ENCODE measurements at regions not wholly inside any gene's neighbourhood (a gene's known extent, or its start where the extent isn't known, plus 50 kb on each side); places are given as distances from the start of the nearest gene placed in this dataset.

GRCh38 chr7:46567858-46568257 is 646.8 kb upstream of the IGFBP3 start:
- TF ChIP-seq, protein P1, sequence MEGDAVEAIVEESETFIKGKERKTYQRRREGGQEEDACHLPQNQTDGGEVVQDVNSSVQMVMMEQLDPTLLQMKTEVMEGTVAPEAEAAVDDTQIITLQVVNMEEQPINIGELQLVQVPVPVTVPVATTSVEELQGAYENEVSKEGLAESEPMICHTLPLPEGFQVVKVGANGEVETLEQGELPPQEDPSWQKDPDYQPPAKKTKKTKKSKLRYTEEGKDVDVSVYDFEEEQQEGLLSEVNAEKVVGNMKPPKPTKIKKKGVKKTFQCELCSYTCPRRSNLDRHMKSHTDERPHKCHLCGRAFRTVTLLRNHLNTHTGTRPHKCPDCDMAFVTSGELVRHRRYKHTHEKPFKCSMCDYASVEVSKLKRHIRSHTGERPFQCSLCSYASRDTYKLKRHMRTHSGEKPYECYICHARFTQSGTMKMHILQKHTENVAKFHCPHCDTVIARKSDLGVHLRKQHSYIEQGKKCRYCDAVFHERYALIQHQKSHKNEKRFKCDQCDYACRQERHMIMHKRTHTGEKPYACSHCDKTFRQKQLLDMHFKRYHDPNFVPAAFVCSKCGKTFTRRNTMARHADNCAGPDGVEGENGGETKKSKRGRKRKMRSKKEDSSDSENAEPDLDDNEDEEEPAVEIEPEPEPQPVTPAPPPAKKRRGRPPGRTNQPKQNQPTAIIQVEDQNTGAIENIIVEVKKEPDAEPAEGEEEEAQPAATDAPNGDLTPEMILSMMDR (IDR thresholded peaks at IDR 0.05; ENCODE audit: low read depth, low read length, missing input control), result no peak
- TF ChIP-seq FOXA1 (IDR thresholded peaks at IDR 0.05) (no peak), RAD21 (IDR thresholded peaks at IDR 0.05) (no peak), YY1 (IDR thresholded peaks at IDR 0.05) (no peak), HNF4G (IDR thresholded peaks at IDR 0.05) (no peak), SP1 (IDR thresholded peaks at IDR 0.05) (no peak), HNF4A (conservative IDR thresholded peaks at IDR 0.05) (no peak), TAF1 (conservative IDR thresholded peaks at IDR 0.05) (no peak), EGR1 (IDR thresholded peaks at IDR 0.05; ENCODE audit: low read depth in 2 of 2) (no peak)
- TF ChIP-seq, protein P2, sequence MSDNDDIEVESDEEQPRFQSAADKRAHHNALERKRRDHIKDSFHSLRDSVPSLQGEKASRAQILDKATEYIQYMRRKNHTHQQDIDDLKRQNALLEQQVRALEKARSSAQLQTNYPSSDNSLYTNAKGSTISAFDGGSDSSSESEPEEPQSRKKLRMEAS (IDR thresholded peaks at IDR 0.05), result no peak
- TF ChIP-seq, protein P3, sequence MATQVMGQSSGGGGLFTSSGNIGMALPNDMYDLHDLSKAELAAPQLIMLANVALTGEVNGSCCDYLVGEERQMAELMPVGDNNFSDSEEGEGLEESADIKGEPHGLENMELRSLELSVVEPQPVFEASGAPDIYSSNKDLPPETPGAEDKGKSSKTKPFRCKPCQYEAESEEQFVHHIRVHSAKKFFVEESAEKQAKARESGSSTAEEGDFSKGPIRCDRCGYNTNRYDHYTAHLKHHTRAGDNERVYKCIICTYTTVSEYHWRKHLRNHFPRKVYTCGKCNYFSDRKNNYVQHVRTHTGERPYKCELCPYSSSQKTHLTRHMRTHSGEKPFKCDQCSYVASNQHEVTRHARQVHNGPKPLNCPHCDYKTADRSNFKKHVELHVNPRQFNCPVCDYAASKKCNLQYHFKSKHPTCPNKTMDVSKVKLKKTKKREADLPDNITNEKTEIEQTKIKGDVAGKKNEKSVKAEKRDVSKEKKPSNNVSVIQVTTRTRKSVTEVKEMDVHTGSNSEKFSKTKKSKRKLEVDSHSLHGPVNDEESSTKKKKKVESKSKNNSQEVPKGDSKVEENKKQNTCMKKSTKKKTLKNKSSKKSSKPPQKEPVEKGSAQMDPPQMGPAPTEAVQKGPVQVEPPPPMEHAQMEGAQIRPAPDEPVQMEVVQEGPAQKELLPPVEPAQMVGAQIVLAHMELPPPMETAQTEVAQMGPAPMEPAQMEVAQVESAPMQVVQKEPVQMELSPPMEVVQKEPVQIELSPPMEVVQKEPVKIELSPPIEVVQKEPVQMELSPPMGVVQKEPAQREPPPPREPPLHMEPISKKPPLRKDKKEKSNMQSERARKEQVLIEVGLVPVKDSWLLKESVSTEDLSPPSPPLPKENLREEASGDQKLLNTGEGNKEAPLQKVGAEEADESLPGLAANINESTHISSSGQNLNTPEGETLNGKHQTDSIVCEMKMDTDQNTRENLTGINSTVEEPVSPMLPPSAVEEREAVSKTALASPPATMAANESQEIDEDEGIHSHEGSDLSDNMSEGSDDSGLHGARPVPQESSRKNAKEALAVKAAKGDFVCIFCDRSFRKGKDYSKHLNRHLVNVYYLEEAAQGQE (IDR thresholded peaks at IDR 0.05), result no peak

Measured in liver (tissue), 3 donors.